Endothelial cell of umbilical vein (primary cell): ENCODE measurements at regions not wholly inside any gene's neighbourhood (a gene's known extent, or its start where the extent isn't known, plus 50 kb on each side); places are given as distances from the start of the nearest gene placed in this dataset.

Experiments used
- BruUV-seq: library from RNA; stranded (reverse); fragments of 400-500 nt; replicated peaks from 2 replicates; lab custom pipeline; 2021; lab: Mats Ljungman, UMichigan
- CTCF ChIA-PET: fragments of 300-600, 350-600 bp; sonication (Branson Sonifier 250); formaldehyde crosslinking; loops from one replicate; lab custom pipeline; 2021; ENCODE audit warnings: antibody characterized with exemption, inconsistent platforms; lab: Charles Lee
- POLR2A ChIA-PET: fragments of 300-600, 350-600 bp; sonication (Branson Sonifier 250); formaldehyde crosslinking; loops from one replicate; lab custom pipeline; 2021; ENCODE audit warnings: antibody characterized with exemption, inconsistent platforms; lab: Charles Lee
- DNase-seq: peaks from one replicate; pipeline ENCODE4 v3.0.0-alpha.2; 2011; ENCODE audit warnings: low read depth, low spot score
- FAIRE-seq: peaks from 2 replicates; lab custom pipeline; 2011; peaks lifted over from hg19 to GRCh38; lab: Jason Lieb, UNC
- H2AFZ ChIP-seq: 2 replicates; pipeline ENCODE4 v1.6.0; 2012; ENCODE audit warnings: low read depth, low read length, control low read depth, inconsistent platforms
- H3K27ac ChIP-seq: 2 replicates; pipeline ENCODE4 v1.5.1; 2011; ENCODE audit warnings: low read depth, mild to moderate bottlenecking, control low read depth, low read length, moderate library complexity; ENCODE audit not compliant: insufficient read depth
- H3K27me3 ChIP-seq, 2 experiments: 2 replicates each; pipeline versions ENCODE4 v1.6.0 to v1.6.1; 2011; ENCODE audit warnings: low read length in 2 of 2, mixed read lengths in 1 of 2; ENCODE audit not compliant: control insufficient read depth in 2 of 2, insufficient read depth in 2 of 2
- H3K36me3 ChIP-seq, 2 experiments: 2 replicates in 1 of 2; 3 replicates in 1 of 2; pipeline ENCODE4 v1.5.1; 2011; ENCODE audit warnings: low read length in 2 of 2, mild to moderate bottlenecking in 1 of 2, moderate library complexity in 1 of 2; ENCODE audit not compliant: control insufficient read depth in 2 of 2, insufficient read depth in 2 of 2; ENCODE audit errors: extremely low read depth in 1 of 2
- H3K4me1 ChIP-seq: 3 replicates; pipeline ENCODE4 v1.5.1; 2011; ENCODE audit warnings: mild to moderate bottlenecking, low read length; ENCODE audit not compliant: control insufficient read depth, insufficient read depth; ENCODE audit errors: extremely low read depth
- H3K4me2 ChIP-seq: 2 replicates; pipeline ENCODE4 v1.6.1; 2011; ENCODE audit warnings: low read length, control low read depth, mixed read lengths; ENCODE audit not compliant: insufficient read depth
- H3K4me3 ChIP-seq, 3 experiments: fragments of 200-600 bp in 1 of 3; sonication (generic), shearing (Covaris generic) in 1 of 3; replicated peaks in 1 of 3; 2 replicates each; pipeline ENCODE4 v1.5.1; 2011 to 2016; ENCODE audit warnings: control low read depth in 3 of 3, low read length in 3 of 3, mild to moderate bottlenecking in 2 of 3, inconsistent platforms in 1 of 3, low read depth in 1 of 3, moderate library complexity in 1 of 3; ENCODE audit not compliant: insufficient read depth in 1 of 3
- H3K79me2 ChIP-seq: 2 replicates; pipeline ENCODE4 v1.6.0; 2012; ENCODE audit warnings: low read length, inconsistent platforms; ENCODE audit not compliant: control insufficient read depth, insufficient read depth
- H3K9ac ChIP-seq: replicated peaks from 2 replicates; pipeline ENCODE3; 2011; ENCODE audit warnings: low read length, control low read depth; ENCODE audit not compliant: insufficient read depth; ENCODE audit errors: extremely low read depth
- H3K9me1 ChIP-seq: replicated peaks from 3 replicates; pipeline ENCODE4 v1.6.0; 2011; ENCODE audit warnings: mild to moderate bottlenecking, low read length; ENCODE audit not compliant: control insufficient read depth, insufficient read depth; ENCODE audit errors: extremely low read depth
- H3K9me3 ChIP-seq: replicated peaks from 2 replicates; pipeline ENCODE4 v1.5.1; 2012; ENCODE audit warnings: low read length, inconsistent platforms; ENCODE audit not compliant: control insufficient read depth, insufficient read depth
- H4K20me1 ChIP-seq: replicated peaks from 2 replicates; pipeline ENCODE3; 2011; ENCODE audit warnings: mild to moderate bottlenecking, low read length; ENCODE audit not compliant: control insufficient read depth, insufficient read depth; ENCODE audit errors: extremely low read depth
- CTCF ChIP-seq, 2 donors: IDR thresholded peaks; 1 replicate in 1 of 2; 2 replicates in 1 of 2; pipeline ENCODE4 v1.5.1; 2011; ENCODE audit warnings: low read length in 2 of 2, mild to moderate bottlenecking in 2 of 2, moderate library complexity in 2 of 2, control low read depth in 1 of 2, inconsistent platforms in 1 of 2, low read depth in 1 of 2; ENCODE audit not compliant: insufficient read depth in 1 of 2; ENCODE audit errors: extremely low read depth in 1 of 2
- EZH2 ChIP-seq: IDR thresholded peaks from 2 replicates; pipeline ENCODE4 v1.6.1; 2012; ENCODE audit warnings: borderline replicate concordance, low read depth, mild to moderate bottlenecking, moderate library complexity, low read length, inconsistent platforms; ENCODE audit not compliant: severe bottlenecking
- FOS ChIP-seq: IDR thresholded peaks from 2 replicates; pipeline ENCODE4 v1.6.1; 2011; ENCODE audit warnings: mild to moderate bottlenecking, low read length, moderate library complexity, borderline replicate concordance; ENCODE audit not compliant: insufficient read depth
- MAX ChIP-seq: IDR thresholded peaks from 2 replicates; pipeline ENCODE4 v1.6.1; 2011; ENCODE audit not compliant: insufficient read depth, insufficient read length
- MYC ChIP-seq: IDR thresholded peaks from one replicate; pipeline ENCODE4 v1.6.1; 2011; ENCODE audit warnings: mild to moderate bottlenecking, low read depth, low read length
- POLR2A ChIP-seq: IDR thresholded peaks from 2 replicates; pipeline ENCODE4 v1.6.1; 2012; ENCODE audit warnings: low read depth, mild to moderate bottlenecking, control low read depth, low read length
- POLR2AphosphoS5 ChIP-seq: IDR thresholded peaks from 2 replicates; pipeline ENCODE4 v1.6.1; 2012; ENCODE audit warnings: low read depth, mild to moderate bottlenecking, control low read depth, low read length, moderate library complexity; ENCODE audit not compliant: insufficient read depth
- dilution Hi-C: fragments of 300-500 bp; cut with MboI; formaldehyde crosslinking; loops from one replicate; pipeline ENCODE4 v1.15.0; 2019; ENCODE audit warnings: low sequenced_read_pairs; ENCODE audit not compliant: extremely low pct_ligation_motif_present
- intact Hi-C: fragments of 100-400 bp; cut with micrococcal nuclease; formaldehyde crosslinking; loops from one replicate; pipeline ENCODE4 v1.10.0; 2022

- no peak for FAIRE-seq
- dilution Hi-C loops (no loop called here), intact Hi-C loops (no loop called here)
- no peaks in the 10 kb centered on the region for H3K79me2 ChIP-seq
- no peaks in the 10 kb centered on the region for H4K20me1 ChIP-seq
- H3K9me3 ChIP-seq: peaks cover 2% of the 10 kb centered on the region
- no peak overlapping the region for H3K4me3 ChIP-seq
- no peaks in the 10 kb centered on the region for H3K27me3 ChIP-seq
- no peaks in the 10 kb centered on the region for H3K36me3 ChIP-seq
- no peak for DNase-seq
- BruUV-seq: no TSS peak
- H3K27ac ChIP-seq: no peak overlapping the region
- POLR2A ChIA-PET: no interaction called here
- no peaks in the 10 kb centered on the region for H3K9me1 ChIP-seq
- H3K4me2 ChIP-seq: no peak overlapping the region
- H3K4me1 ChIP-seq: no peaks in the 10 kb centered on the region
- CTCF ChIA-PET: no interaction called here
- H3K9ac ChIP-seq: no peak overlapping the region
- no peak overlapping the region for H2AFZ ChIP-seq
- no peak for TF ChIP-seq EZH2
- no peak for TF ChIP-seq MYC
- TF ChIP-seq MAX: no peak
- no peak for TF ChIP-seq POLR2AphosphoS5
Measured at GRCh38 chr20:61178551-61179071, 73.5 kb upstream of the CDH4 start.

GRCh38 chr20:61184194-61184593, 67.9 kb upstream of the CDH4 start:
- intact Hi-C loops: no loop called here
- Histone ChIP-seq H3K4me1 (no peaks in the 10 kb centered on the region), H2AFZ (no peak overlapping the region), H3K9me3 (no peaks in the 10 kb centered on the region), H4K20me1 (no peaks in the 10 kb centered on the region), H3K27ac (no peak overlapping the region), H3K79me2 (no peaks in the 10 kb centered on the region), H3K9ac (no peak overlapping the region), H3K27me3 (no peaks in the 10 kb centered on the region), H3K4me3 (no peak overlapping the region), H3K4me2 (no peak overlapping the region), H3K9me1 (no peaks in the 10 kb centered on the region), H3K36me3 (no peaks in the 10 kb centered on the region)
- ChIA-PET CTCF (no interaction called here), POLR2A (no interaction called here)
- no peak for FAIRE-seq
- TF ChIP-seq MYC (no peak), MAX (no peak), CTCF (IDR thresholded peaks at IDR 0.05; ENCODE audit: extremely low read depth in 1 of 2, insufficient read depth in 1 of 2, low read depth in 1 of 2, low read length in 2 of 2) (no peak), FOS (no peak), POLR2A (no peak), EZH2 (no peak)
- dilution Hi-C loops: no loop called here
- no peak for DNase-seq
- no TSS peak for BruUV-seq
